BJ (cell line): ENCODE measurements at regions not wholly inside any gene's neighbourhood (a gene's known extent, or its start where the extent isn't known, plus 50 kb on each side); places are given as distances from the start of the nearest gene placed in this dataset.

Experiments used
- CTCF ChIA-PET: fragments of 350-600 bp; formaldehyde crosslinking; extraction: SDS; loops from one replicate; lab custom pipeline; 2021; ENCODE audit warnings: antibody characterized with exemption, inconsistent platforms; lab: Yijun Ruan, JAX
- POLR2A ChIA-PET: fragments of 300-600 bp; sonication (Branson Sonifier 250); formaldehyde crosslinking; extraction: SDS; loops from one replicate; lab custom pipeline; 2021; ENCODE audit warnings: antibody characterized with exemption; lab: Charles Lee
- DNase-seq: peaks from one replicate; pipeline ENCODE4 v3.0.0-alpha.2; 2011; ENCODE audit warnings: low read depth
- H3K27me3 ChIP-seq: 2 replicates; pipeline ENCODE4 v1.6.0; 2011; ENCODE audit warnings: low read length; ENCODE audit not compliant: control insufficient read depth, insufficient read depth
- H3K36me3 ChIP-seq: 2 replicates; pipeline ENCODE4 v1.5.1; 2011; ENCODE audit warnings: low read length; ENCODE audit not compliant: control insufficient read depth, insufficient read depth
- H3K4me3 ChIP-seq: 2 replicates; pipeline ENCODE4 v1.5.1; 2011; ENCODE audit warnings: low read depth, mild to moderate bottlenecking, control low read depth, low read length
- CTCF ChIP-seq: IDR thresholded peaks from 2 replicates; pipeline ENCODE4 v1.5.1; 2011; ENCODE audit warnings: low read depth, mild to moderate bottlenecking, control low read depth, inconsistent platforms, low read length, moderate library complexity; ENCODE audit not compliant: insufficient read depth

GRCh38 chr15:77851691-77852090 is 219.0 kb upstream of the LINGO1 start:
- POLR2A ChIA-PET, result no interaction called here
- DNase-seq, result no peak
- CTCF ChIA-PET, result interaction anchor here (1.1 kb wide), 1 partner anchor 19 kb away, joined by 3 read pairs; no protein-coding TSS in a partner anchor
- Histone ChIP-seq H3K27me3 (peaks cover 24% of the 10 kb centered on the region), H3K4me3 (no peak overlapping the region), H3K36me3 (no peaks in the 10 kb centered on the region)
- no peak for TF ChIP-seq CTCF

- Histone ChIP-seq H3K27me3 (peaks cover 24% of the 10 kb centered on the region), H3K4me3 (no peak overlapping the region), H3K36me3 (no peaks in the 10 kb centered on the region)
- TF ChIP-seq CTCF, result no peak
- ChIA-PET CTCF (no interaction called here), POLR2A (no interaction called here)
- no peak for DNase-seq
These were observed 218.4 kb upstream of the LINGO1 start for GRCh38 chr15:77851086-77851485.

GRCh38 chr15:77846986-77847385 is 214.3 kb upstream of the LINGO1 start:
- no peaks in the 10 kb centered on the region for H3K36me3 ChIP-seq
- CTCF ChIA-PET, result interaction anchor here (0.7 to 1.2 kb wide), 3 partner anchors 26 to 38 kb away, joined by 3 read pairs; no protein-coding TSS in a partner anchor
- peaks cover 16% of the 10 kb centered on the region for H3K27me3 ChIP-seq
- POLR2A ChIA-PET, result interaction anchor here (0.6 kb wide), 1 partner anchor 743 kb away, joined by 3 read pairs; no protein-coding TSS in a partner anchor
- no peak for DNase-seq
- H3K4me3 ChIP-seq, result no peak overlapping the region
- TF ChIP-seq CTCF, result no peak

- Histone ChIP-seq H3K27me3 (peaks cover 15% of the 10 kb centered on the region), H3K4me3 (no peak overlapping the region), H3K36me3 (no peaks in the 10 kb centered on the region)
- DNase-seq, result no peak
- TF ChIP-seq CTCF, result no peak
- CTCF ChIA-PET, result interaction anchor here (0.6 to 1.2 kb wide), 3 partner anchors 28 to 394 kb away, joined by 3 to 4 read pairs (median 3); no protein-coding TSS in a partner anchor
- POLR2A ChIA-PET, result no interaction called here
These were observed 213.6 kb upstream of the LINGO1 start for GRCh38 chr15:77846360-77846759.

GRCh38 chr15:77844798-77845446 is 212.2 kb upstream of the LINGO1 start:
- ChIA-PET POLR2A (no interaction called here), CTCF (no interaction called here)
- no peak overlapping the region for H3K4me3 ChIP-seq
- TF ChIP-seq CTCF, result no peak
- DNase-seq, result no peak
- peaks cover 13% of the 10 kb centered on the region for H3K27me3 ChIP-seq
- H3K36me3 ChIP-seq, result no peaks in the 10 kb centered on the region
